ENCODE measurements at regions not wholly inside any gene's neighbourhood (a gene's known extent, or its start where the extent isn't known, plus 50 kb on each side); places are given as distances from the start of the nearest gene placed in this dataset.

DNA sequence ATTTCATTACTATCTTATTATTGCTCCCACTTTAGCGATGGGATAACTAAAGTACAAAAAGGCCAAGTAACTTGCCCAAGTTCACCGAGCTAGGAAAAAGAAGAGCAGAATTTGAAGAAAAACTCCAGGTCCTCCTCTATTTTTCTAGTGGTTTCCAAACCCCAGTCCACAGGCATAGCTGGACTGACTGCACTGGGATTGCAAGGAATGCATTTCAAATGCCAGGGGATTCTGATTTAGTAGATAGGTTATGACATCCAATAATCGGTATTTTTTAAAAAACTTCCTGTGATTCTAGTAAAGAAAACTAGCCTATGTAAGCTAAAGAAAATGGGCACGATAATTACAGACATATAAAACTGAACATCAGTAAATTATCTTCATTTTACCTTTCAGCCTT is 62.7 kb upstream of the GALNT5 start:
- no peaks in the 10 kb centered on the region for H3K36me3 ChIP-seq (ENCODE audit: insufficient read depth)
- TF ChIP-seq, protein P1, sequence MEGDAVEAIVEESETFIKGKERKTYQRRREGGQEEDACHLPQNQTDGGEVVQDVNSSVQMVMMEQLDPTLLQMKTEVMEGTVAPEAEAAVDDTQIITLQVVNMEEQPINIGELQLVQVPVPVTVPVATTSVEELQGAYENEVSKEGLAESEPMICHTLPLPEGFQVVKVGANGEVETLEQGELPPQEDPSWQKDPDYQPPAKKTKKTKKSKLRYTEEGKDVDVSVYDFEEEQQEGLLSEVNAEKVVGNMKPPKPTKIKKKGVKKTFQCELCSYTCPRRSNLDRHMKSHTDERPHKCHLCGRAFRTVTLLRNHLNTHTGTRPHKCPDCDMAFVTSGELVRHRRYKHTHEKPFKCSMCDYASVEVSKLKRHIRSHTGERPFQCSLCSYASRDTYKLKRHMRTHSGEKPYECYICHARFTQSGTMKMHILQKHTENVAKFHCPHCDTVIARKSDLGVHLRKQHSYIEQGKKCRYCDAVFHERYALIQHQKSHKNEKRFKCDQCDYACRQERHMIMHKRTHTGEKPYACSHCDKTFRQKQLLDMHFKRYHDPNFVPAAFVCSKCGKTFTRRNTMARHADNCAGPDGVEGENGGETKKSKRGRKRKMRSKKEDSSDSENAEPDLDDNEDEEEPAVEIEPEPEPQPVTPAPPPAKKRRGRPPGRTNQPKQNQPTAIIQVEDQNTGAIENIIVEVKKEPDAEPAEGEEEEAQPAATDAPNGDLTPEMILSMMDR (conservative IDR thresholded peaks at IDR 0.05; ENCODE audit: low read depth, low read length) = no peak
- H3K4me1 ChIP-seq (ENCODE audit: low read depth, poor library complexity, severe bottlenecking) = peaks cover 37% of the 10 kb centered on the region
- H3K4me3 ChIP-seq (IDR thresholded peaks at IDR 0.05; ENCODE audit: insufficient read depth, low read depth, low read length) = no peak overlapping the region
- no peaks in the 10 kb centered on the region for H3K27me3 ChIP-seq (ENCODE audit: insufficient read depth, low read depth)
- no peaks in the 10 kb centered on the region; the same call in 1 of the 2 replicates for H4K20me1 ChIP-seq (ENCODE audit: insufficient read depth)
- no peak overlapping the region for H2AFZ ChIP-seq (ENCODE audit: low read depth)
- H3K9ac ChIP-seq = no peak overlapping the region
- no peak overlapping the region for H3K27ac ChIP-seq
- no peaks in the 10 kb centered on the region for H3K79me2 ChIP-seq (ENCODE audit: insufficient read depth, low read depth)
- H3K4me2 ChIP-seq = no peak overlapping the region

DNA sequence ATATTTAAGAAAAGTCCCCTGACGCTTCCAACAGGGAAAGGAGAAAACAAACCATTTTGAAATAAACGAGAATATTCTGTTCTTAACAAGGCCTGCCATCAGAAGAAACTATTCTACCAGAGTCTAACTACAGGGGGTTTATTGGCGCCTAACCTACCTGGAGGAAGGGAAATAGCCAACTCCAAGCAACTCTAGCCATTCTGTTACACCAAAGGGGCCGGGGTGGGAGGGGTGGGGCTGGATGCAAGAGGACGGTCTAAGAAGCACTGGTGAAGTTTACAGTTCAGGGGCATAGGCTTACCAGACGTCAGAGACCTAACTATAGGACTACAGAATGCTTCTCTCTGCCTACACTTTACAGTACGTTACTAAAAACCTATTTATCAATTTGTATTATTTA is 60.5 kb upstream of the GALNT5 start:
- H3K27me3 ChIP-seq (ENCODE audit: insufficient read depth, low read depth) = no peaks in the 10 kb centered on the region
- no peak overlapping the region for H3K27ac ChIP-seq
- H3K9ac ChIP-seq = no peak overlapping the region
- no peak overlapping the region for H3K4me2 ChIP-seq
- no peak overlapping the region for H3K4me3 ChIP-seq (IDR thresholded peaks at IDR 0.05; ENCODE audit: insufficient read depth, low read depth, low read length)
- no peaks in the 10 kb centered on the region for H3K79me2 ChIP-seq (ENCODE audit: insufficient read depth, low read depth)
- no peaks in the 10 kb centered on the region; the same call in 1 of the 2 replicates for H4K20me1 ChIP-seq (ENCODE audit: insufficient read depth)
- H2AFZ ChIP-seq (ENCODE audit: low read depth) = no peak overlapping the region
- no peaks in the 10 kb centered on the region for H3K36me3 ChIP-seq (ENCODE audit: insufficient read depth)
- TF ChIP-seq, protein P1 (conservative IDR thresholded peaks at IDR 0.05; ENCODE audit: low read depth, low read length) = no peak
- H3K4me1 ChIP-seq (ENCODE audit: low read depth, poor library complexity, severe bottlenecking) = peaks cover 31% of the 10 kb centered on the region

DNA sequence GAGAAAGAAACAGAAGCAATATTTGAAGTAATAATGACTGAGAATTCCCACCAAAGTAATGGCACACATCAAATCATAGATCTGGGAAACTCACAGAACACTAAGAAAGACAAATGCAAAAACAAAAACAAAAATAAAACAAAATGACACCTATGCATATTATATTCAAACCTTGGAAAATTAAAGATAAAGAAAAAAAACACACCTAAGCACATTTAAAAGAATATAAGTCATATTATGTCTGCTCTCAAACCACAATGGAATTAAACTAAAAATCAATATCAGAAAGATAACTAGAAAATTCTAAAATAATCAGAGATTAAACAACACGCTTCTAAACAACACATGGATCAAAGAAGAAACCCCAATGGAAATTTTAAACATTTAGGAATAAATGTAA is 59.7 kb upstream of the GALNT5 start:
- no peaks in the 10 kb centered on the region; the same call in 1 of the 2 replicates for H4K20me1 ChIP-seq (ENCODE audit: insufficient read depth)
- H3K79me2 ChIP-seq (ENCODE audit: insufficient read depth, low read depth) = no peaks in the 10 kb centered on the region
- no peaks in the 10 kb centered on the region for H3K36me3 ChIP-seq (ENCODE audit: insufficient read depth)
- TF ChIP-seq, protein P1 (conservative IDR thresholded peaks at IDR 0.05; ENCODE audit: low read depth, low read length) = no peak
- no peak overlapping the region for H3K4me3 ChIP-seq (IDR thresholded peaks at IDR 0.05; ENCODE audit: insufficient read depth, low read depth, low read length)
- H3K4me2 ChIP-seq = no peak overlapping the region
- no peak overlapping the region for H3K9ac ChIP-seq
- peaks cover 22% of the 10 kb centered on the region for H3K4me1 ChIP-seq (ENCODE audit: low read depth, poor library complexity, severe bottlenecking)
- H2AFZ ChIP-seq (ENCODE audit: low read depth) = no peak overlapping the region
- no peak overlapping the region for H3K27ac ChIP-seq
- no peaks in the 10 kb centered on the region for H3K27me3 ChIP-seq (ENCODE audit: insufficient read depth, low read depth)

DNA sequence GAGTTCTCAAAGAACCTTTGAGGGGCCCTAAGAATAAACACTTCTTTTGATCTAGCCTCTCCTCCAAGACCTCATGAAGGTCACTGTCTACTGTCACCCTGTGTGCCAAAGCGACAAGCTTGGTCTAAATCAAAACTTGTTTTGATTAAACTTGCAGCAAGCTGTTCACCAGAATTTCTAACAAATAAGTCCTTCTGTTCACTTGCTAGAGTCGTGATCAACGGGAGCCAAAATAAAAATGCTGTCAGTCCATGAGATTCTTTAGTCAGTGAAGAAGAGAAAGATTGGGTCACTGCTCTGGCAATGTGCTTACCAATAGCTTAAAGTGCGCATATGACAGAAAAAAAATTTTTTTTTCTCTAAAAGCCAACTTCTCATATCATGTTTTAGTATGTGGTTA is 53.9 kb upstream of the GALNT5 start:
- Histone ChIP-seq H3K36me3 (ENCODE audit: insufficient read depth) (no peaks in the 10 kb centered on the region), H3K27ac (no peak overlapping the region), H3K27me3 (ENCODE audit: insufficient read depth, low read depth) (no peaks in the 10 kb centered on the region), H3K4me2 (no peak overlapping the region), H3K4me3 (IDR thresholded peaks at IDR 0.05; ENCODE audit: insufficient read depth, low read depth, low read length) (no peak overlapping the region), H3K4me1 (ENCODE audit: low read depth, poor library complexity, severe bottlenecking) (no peaks in the 10 kb centered on the region), H3K79me2 (ENCODE audit: insufficient read depth, low read depth) (no peaks in the 10 kb centered on the region), H3K9ac (no peak overlapping the region), H2AFZ (ENCODE audit: low read depth) (no peak overlapping the region), H4K20me1 (ENCODE audit: insufficient read depth) (no peaks in the 10 kb centered on the region; the same call in 1 of the 2 replicates)
- TF ChIP-seq, protein P1 (conservative IDR thresholded peaks at IDR 0.05; ENCODE audit: low read depth, low read length) = no peak

Data from KMS-11 (cell line).